ENCODE measurements at regions not wholly inside any gene's neighbourhood (a gene's known extent, or its start where the extent isn't known, plus 50 kb on each side); places are given as distances from the start of the nearest gene placed in this dataset.

GRCh38 chr12:25377469-25378177, 126.9 kb upstream of the KRAS start (continued):
- TF ChIP-seq CHD7 (IDR thresholded peaks at IDR 0.05; ENCODE audit: insufficient replicate concordance, low read length) (no peak), FOSL1 (IDR thresholded peaks at IDR 0.05; ENCODE audit: insufficient read depth, low read depth, low read length) (no peak), EGR1 (IDR thresholded peaks at IDR 0.05; ENCODE audit: borderline replicate concordance, low read depth, low read length) (no peak), KDM1A (IDR thresholded peaks at IDR 0.05; ENCODE audit: borderline replicate concordance, low read length) (no peak)

All from H1 (cell line).